Neuronal stem cell (in vitro differentiated cells): ENCODE measurements at regions not wholly inside any gene's neighbourhood (a gene's known extent, or its start where the extent isn't known, plus 50 kb on each side); places are given as distances from the start of the nearest gene placed in this dataset.

Experiments used
- DNase-seq: peaks from one replicate; pipeline ENCODE4 v3.0.0-alpha.2; 2013; ENCODE audit warnings: low spot score
- H2AFZ ChIP-seq: one replicate; pipeline ENCODE4 v1.6.1; 2013; ENCODE audit warnings: mild to moderate bottlenecking, low read length, inconsistent platforms
- H2AK5ac ChIP-seq: 2 replicates; pipeline ENCODE4 v1.6.1; 2013; ENCODE audit warnings: low read depth, mild to moderate bottlenecking, inconsistent platforms, low read length, moderate library complexity, mixed read lengths
- H2BK120ac ChIP-seq: 2 replicates; pipeline ENCODE4 v1.6.1; 2013; ENCODE audit warnings: low read depth, mild to moderate bottlenecking, inconsistent platforms, low read length, moderate library complexity, mixed read lengths
- H2BK12ac ChIP-seq: one replicate; pipeline ENCODE4 v1.6.1; 2013; ENCODE audit warnings: low read length, inconsistent platforms
- H2BK15ac ChIP-seq: 2 replicates; pipeline ENCODE4 v1.6.1; 2013; ENCODE audit warnings: mild to moderate bottlenecking, low read length, inconsistent platforms, mixed read lengths
- H2BK5ac ChIP-seq: one replicate; pipeline ENCODE4 v1.6.1; 2013; ENCODE audit warnings: inconsistent platforms, mild to moderate bottlenecking, low read length, moderate library complexity
- H3K14ac ChIP-seq: one replicate; pipeline ENCODE4 v1.6.1; 2013; ENCODE audit warnings: low read length, inconsistent platforms
- H3K18ac ChIP-seq: 2 replicates; pipeline ENCODE4 v1.6.1; 2013; ENCODE audit warnings: low read length, inconsistent platforms
- H3K23ac ChIP-seq: 2 replicates; pipeline ENCODE4 v1.6.1; 2013; ENCODE audit warnings: low read depth, mild to moderate bottlenecking, mixed read lengths, low read length, inconsistent platforms; ENCODE audit not compliant: poor library complexity
- H3K27ac ChIP-seq: replicated peaks from 3 replicates; pipeline ENCODE4 v1.5.1; 2013; ENCODE audit warnings: low read length, inconsistent platforms
- H3K27me3 ChIP-seq, 3 experiments: 2 replicates each; pipeline ENCODE4 v1.6.1; 2013; ENCODE audit warnings: low read length in 3 of 3, mild to moderate bottlenecking in 2 of 3, inconsistent platforms in 1 of 3, low read depth in 1 of 3, mixed read lengths in 1 of 3, moderate library complexity in 1 of 3; ENCODE audit not compliant: control insufficient read depth in 3 of 3, insufficient read depth in 3 of 3
- H3K36me3 ChIP-seq, 2 donors: replicated peaks in 1 of 2; 2 replicates each; pipeline ENCODE4 v1.6.1; 2013; ENCODE audit warnings: low read length in 2 of 2; ENCODE audit not compliant: control insufficient read depth in 2 of 2, insufficient read depth in 2 of 2
- H3K4ac ChIP-seq: 2 replicates; pipeline ENCODE4 v1.6.1; 2013; ENCODE audit warnings: inconsistent platforms, mild to moderate bottlenecking, low read length, moderate library complexity
- H3K4me1 ChIP-seq, 2 donors: 1 replicate in 1 of 2; 2 replicates in 1 of 2; pipeline ENCODE4 v1.6.1; 2013; ENCODE audit warnings: low read length in 2 of 2, low read depth in 1 of 2; ENCODE audit not compliant: control insufficient read depth in 2 of 2, insufficient read depth in 1 of 2
- H3K4me2 ChIP-seq: one replicate; pipeline ENCODE4 v1.6.1; 2013; ENCODE audit warnings: mild to moderate bottlenecking, low read length, inconsistent platforms; ENCODE audit not compliant: insufficient read depth, poor library complexity, severe bottlenecking
- H3K4me3 ChIP-seq, 2 donors: 2 replicates each; pipeline ENCODE4 v1.5.1; 2013; ENCODE audit warnings: low read length in 2 of 2, mild to moderate bottlenecking in 2 of 2, inconsistent platforms in 1 of 2, moderate library complexity in 1 of 2
- H3K79me1 ChIP-seq: one replicate; pipeline ENCODE4 v1.6.1; 2013; ENCODE audit warnings: low read depth, mild to moderate bottlenecking, inconsistent platforms, low read length, moderate library complexity
- H3K9ac ChIP-seq: one replicate; pipeline ENCODE4 v1.6.1; 2013; ENCODE audit warnings: mild to moderate bottlenecking, low read depth, low read length, inconsistent platforms; ENCODE audit not compliant: poor library complexity
- H3K9me3 ChIP-seq, 2 donors: replicated peaks in 1 of 2; 2 replicates each; pipeline versions ENCODE3 to v1.6.1; 2013; ENCODE audit warnings: low read length in 2 of 2, mild to moderate bottlenecking in 2 of 2, inconsistent platforms in 1 of 2, low read depth in 1 of 2, mixed read lengths in 1 of 2, moderate library complexity in 1 of 2; ENCODE audit not compliant: control insufficient read depth in 2 of 2, insufficient read depth in 1 of 2
- H4K8ac ChIP-seq: one replicate; pipeline ENCODE4 v1.6.1; 2013; ENCODE audit warnings: low read depth, mild to moderate bottlenecking, inconsistent platforms, low read length, moderate library complexity
- H4K91ac ChIP-seq: one replicate; pipeline ENCODE4 v1.6.1; 2013; ENCODE audit warnings: low read length, low read depth, mild to moderate bottlenecking, inconsistent platforms; ENCODE audit not compliant: poor library complexity
- WGBS, 2 donors: extraction: QIAGEN DNeasy Blood & Tissue Kit; methylation state at CpG; one replicate each; pipeline ENCODE4 v1.1.7; 2013; ENCODE audit warnings: missing lambda C conversion rate in 2 of 2, mixed read lengths in 1 of 2; ENCODE audit not compliant: insufficient read length in 2 of 2, insufficient replicate concordance in 1 of 2; ENCODE audit errors: extremely low coverage in 2 of 2; 5-methylcytosine and 5-hydroxymethylcytosine counted together

GRCh38 chr3:82033186-82033585, 271.7 kb upstream of the GBE1 start:
- no peak overlapping the region for H3K18ac ChIP-seq
- H3K23ac ChIP-seq: no peak overlapping the region
- no peak overlapping the region for H2AK5ac ChIP-seq
- no peak overlapping the region for H3K4me3 ChIP-seq
- no peak overlapping the region for H3K9ac ChIP-seq
- H2BK120ac ChIP-seq: no peak overlapping the region
- H3K4ac ChIP-seq: no peak overlapping the region
- no CpG with 5 or more reads among the region's 4 CpGs for WGBS, 2 donors
- no peaks in the 10 kb centered on the region for H3K36me3 ChIP-seq
- H2AFZ ChIP-seq: no peak overlapping the region
- H2BK12ac ChIP-seq: no peak overlapping the region
- H2BK15ac ChIP-seq: no peak overlapping the region
- H3K4me2 ChIP-seq: no peak overlapping the region
- H3K27me3 ChIP-seq: no peaks in the 10 kb centered on the region
- H3K27ac ChIP-seq: no peak overlapping the region
- H3K9me3 ChIP-seq: no peaks in the 10 kb centered on the region
- no peak overlapping the region for H4K8ac ChIP-seq
- peaks cover 2 to 3% of the 10 kb centered on the region in 2 donors for H3K4me1 ChIP-seq
- H3K79me1 ChIP-seq: no peaks in the 10 kb centered on the region
- H4K91ac ChIP-seq: no peak overlapping the region
- DNase-seq: no peak
- H3K14ac ChIP-seq: no peak overlapping the region
- H2BK5ac ChIP-seq: no peak overlapping the region

GRCh38 chr3:82031596-82031995, 270.2 kb upstream of the GBE1 start:
- Histone ChIP-seq H4K8ac (no peak overlapping the region), H3K4ac (no peak overlapping the region), H2AFZ (no peak overlapping the region), H3K18ac (peak overlapping the region; percentile 71), H3K9me3 (no peaks in the 10 kb centered on the region), H3K4me1 (peaks cover 2 to 3% of the 10 kb centered on the region in 2 donors), H3K27ac (no peak overlapping the region), H3K4me2 (no peak overlapping the region), H2AK5ac (no peak overlapping the region), H3K23ac (no peak overlapping the region), H3K79me1 (no peaks in the 10 kb centered on the region), H4K91ac (no peak overlapping the region), H2BK15ac (no peak overlapping the region), H3K14ac (no peak overlapping the region), H3K4me3 (no peak overlapping the region), H3K9ac (no peak overlapping the region), H3K27me3 (no peaks in the 10 kb centered on the region), H3K36me3 (no peaks in the 10 kb centered on the region), H2BK120ac (no peak overlapping the region), H2BK5ac (no peak overlapping the region), H2BK12ac (peak overlapping the region; percentile 69)
- no peak for DNase-seq

- H2BK12ac ChIP-seq: no peak overlapping the region
- H3K4me2 ChIP-seq: no peak overlapping the region
- H3K27me3 ChIP-seq: no peaks in the 10 kb centered on the region
- H3K14ac ChIP-seq: no peak overlapping the region
- no peak for DNase-seq
- H4K91ac ChIP-seq: no peak overlapping the region
- H3K4me3 ChIP-seq: no peak overlapping the region
- no peak overlapping the region for H2BK120ac ChIP-seq
- H3K18ac ChIP-seq: no peak overlapping the region
- no peak overlapping the region for H2BK5ac ChIP-seq
- no peak overlapping the region for H3K23ac ChIP-seq
- H4K8ac ChIP-seq: no peak overlapping the region
- no peak overlapping the region for H3K27ac ChIP-seq
- no peak overlapping the region for H3K4ac ChIP-seq
- peak overlapping the region; percentile 69 for H2AFZ ChIP-seq
- H3K36me3 ChIP-seq: no peaks in the 10 kb centered on the region
- no CpG with 5 or more reads among the region's 5 CpGs for WGBS, 2 donors
- H3K79me1 ChIP-seq: no peaks in the 10 kb centered on the region
- H2AK5ac ChIP-seq: no peak overlapping the region
- H2BK15ac ChIP-seq: no peak overlapping the region
- peaks cover 2 to 3% of the 10 kb centered on the region in 2 donors for H3K4me1 ChIP-seq
- no peak overlapping the region for H3K9ac ChIP-seq
- no peaks in the 10 kb centered on the region for H3K9me3 ChIP-seq
Measured at GRCh38 chr3:82030916-82031315, 269.5 kb upstream of the GBE1 start.

GRCh38 chr3:82022836-82023235, 261.4 kb upstream of the GBE1 start:
- Histone ChIP-seq H3K14ac (no peak overlapping the region), H3K27ac (no peak overlapping the region), H3K4ac (no peak overlapping the region), H3K9me3 (no peaks in the 10 kb centered on the region), H3K4me2 (no peak overlapping the region), H2BK5ac (no peak overlapping the region), H3K18ac (no peak overlapping the region), H2BK15ac (no peak overlapping the region), H3K27me3 (no peaks in the 10 kb centered on the region), H3K4me1 (no peaks in the 10 kb centered on the region), H2BK12ac (no peak overlapping the region), H2BK120ac (no peak overlapping the region), H3K36me3 (no peaks in the 10 kb centered on the region), H4K8ac (no peak overlapping the region), H3K4me3 (no peak overlapping the region), H3K79me1 (no peaks in the 10 kb centered on the region), H2AFZ (no peak overlapping the region), H2AK5ac (no peak overlapping the region), H3K23ac (no peak overlapping the region), H4K91ac (no peak overlapping the region), H3K9ac (no peak overlapping the region)
- no CpG with 5 or more reads among the region's 3 CpGs for WGBS, 2 donors
- DNase-seq: no peak
